ENCODE measurements at regions not wholly inside any gene's neighbourhood (a gene's known extent, or its start where the extent isn't known, plus 50 kb on each side); places are given as distances from the start of the nearest gene placed in this dataset.

DNA sequence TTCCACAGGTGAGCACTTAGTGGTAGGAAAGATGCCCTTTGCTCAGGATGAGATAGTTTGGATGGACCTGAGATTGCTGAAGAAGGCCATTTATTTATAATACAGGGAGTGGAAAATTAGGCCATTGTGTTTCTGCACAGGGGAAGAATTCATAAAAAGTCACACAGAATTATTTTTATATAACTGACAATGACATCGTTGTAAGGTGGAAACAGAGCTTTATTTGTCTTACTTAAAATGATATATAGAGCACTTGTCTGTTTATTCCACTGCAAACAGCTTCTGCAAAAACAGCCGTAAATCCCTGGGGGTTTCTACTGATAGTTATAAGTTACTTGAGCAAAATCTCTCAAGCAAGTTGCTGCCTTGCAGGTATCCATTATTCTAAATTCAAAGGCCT lies 158.1 kb upstream of the ZNF521 start:
- Histone ChIP-seq H3K9me2 (ENCODE audit: insufficient read depth) (peaks cover 13% of the 10 kb centered on the region; the same call in 1 of the 2 replicates), H3K4me3 (no peak overlapping the region), H3K79me2 (replicated peaks; ENCODE audit: insufficient read depth) (no peaks in the 10 kb centered on the region), H3K36me3 (ENCODE audit: insufficient read depth) (no peaks in the 10 kb centered on the region), H4K20me1 (replicated peaks; ENCODE audit: insufficient read depth) (no peaks in the 10 kb centered on the region), H3K4me2 (no peak overlapping the region), H3K27ac (ENCODE audit: low read depth) (no peak overlapping the region), H2AFZ (no peak overlapping the region), H3F3A (replicated peaks; ENCODE audit: low read depth) (no peaks in the 10 kb centered on the region), H3K27me3 (ENCODE audit: insufficient read depth) (no peaks in the 10 kb centered on the region), H3K4me1 (ENCODE audit: insufficient read depth) (no peaks in the 10 kb centered on the region)
- no peak for DNase-seq (ENCODE audit: low spot score)
- Mint-ChIP-seq H3K27me3 (ENCODE audit: insufficient read depth, low read depth, poor library complexity) (no peaks in the 10 kb centered on the region), H3K4me1 (no peaks in the 10 kb centered on the region), H3K4me3 (no peak overlapping the region), H3K9me3 (no peaks in the 10 kb centered on the region), H3K27ac (no peak overlapping the region), H3K36me3 (ENCODE audit: low read depth) (no peaks in the 10 kb centered on the region)
- TF ChIP-seq, protein P1, sequence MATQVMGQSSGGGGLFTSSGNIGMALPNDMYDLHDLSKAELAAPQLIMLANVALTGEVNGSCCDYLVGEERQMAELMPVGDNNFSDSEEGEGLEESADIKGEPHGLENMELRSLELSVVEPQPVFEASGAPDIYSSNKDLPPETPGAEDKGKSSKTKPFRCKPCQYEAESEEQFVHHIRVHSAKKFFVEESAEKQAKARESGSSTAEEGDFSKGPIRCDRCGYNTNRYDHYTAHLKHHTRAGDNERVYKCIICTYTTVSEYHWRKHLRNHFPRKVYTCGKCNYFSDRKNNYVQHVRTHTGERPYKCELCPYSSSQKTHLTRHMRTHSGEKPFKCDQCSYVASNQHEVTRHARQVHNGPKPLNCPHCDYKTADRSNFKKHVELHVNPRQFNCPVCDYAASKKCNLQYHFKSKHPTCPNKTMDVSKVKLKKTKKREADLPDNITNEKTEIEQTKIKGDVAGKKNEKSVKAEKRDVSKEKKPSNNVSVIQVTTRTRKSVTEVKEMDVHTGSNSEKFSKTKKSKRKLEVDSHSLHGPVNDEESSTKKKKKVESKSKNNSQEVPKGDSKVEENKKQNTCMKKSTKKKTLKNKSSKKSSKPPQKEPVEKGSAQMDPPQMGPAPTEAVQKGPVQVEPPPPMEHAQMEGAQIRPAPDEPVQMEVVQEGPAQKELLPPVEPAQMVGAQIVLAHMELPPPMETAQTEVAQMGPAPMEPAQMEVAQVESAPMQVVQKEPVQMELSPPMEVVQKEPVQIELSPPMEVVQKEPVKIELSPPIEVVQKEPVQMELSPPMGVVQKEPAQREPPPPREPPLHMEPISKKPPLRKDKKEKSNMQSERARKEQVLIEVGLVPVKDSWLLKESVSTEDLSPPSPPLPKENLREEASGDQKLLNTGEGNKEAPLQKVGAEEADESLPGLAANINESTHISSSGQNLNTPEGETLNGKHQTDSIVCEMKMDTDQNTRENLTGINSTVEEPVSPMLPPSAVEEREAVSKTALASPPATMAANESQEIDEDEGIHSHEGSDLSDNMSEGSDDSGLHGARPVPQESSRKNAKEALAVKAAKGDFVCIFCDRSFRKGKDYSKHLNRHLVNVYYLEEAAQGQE (IDR thresholded peaks at IDR 0.05; ENCODE audit: unreplicated experiment) = no peak
- TF ChIP-seq ZNF114 (CRISPR knock-in tag; IDR thresholded peaks at IDR 0.05) = no peak
- no peak for TF ChIP-seq EZH2 (IDR thresholded peaks at IDR 0.05; ENCODE audit: low read depth, unreplicated experiment)
- no peak for TF ChIP-seq POLR2AphosphoS5 (IDR thresholded peaks at IDR 0.05; ENCODE audit: low read depth)
- TF ChIP-seq, protein P2, sequence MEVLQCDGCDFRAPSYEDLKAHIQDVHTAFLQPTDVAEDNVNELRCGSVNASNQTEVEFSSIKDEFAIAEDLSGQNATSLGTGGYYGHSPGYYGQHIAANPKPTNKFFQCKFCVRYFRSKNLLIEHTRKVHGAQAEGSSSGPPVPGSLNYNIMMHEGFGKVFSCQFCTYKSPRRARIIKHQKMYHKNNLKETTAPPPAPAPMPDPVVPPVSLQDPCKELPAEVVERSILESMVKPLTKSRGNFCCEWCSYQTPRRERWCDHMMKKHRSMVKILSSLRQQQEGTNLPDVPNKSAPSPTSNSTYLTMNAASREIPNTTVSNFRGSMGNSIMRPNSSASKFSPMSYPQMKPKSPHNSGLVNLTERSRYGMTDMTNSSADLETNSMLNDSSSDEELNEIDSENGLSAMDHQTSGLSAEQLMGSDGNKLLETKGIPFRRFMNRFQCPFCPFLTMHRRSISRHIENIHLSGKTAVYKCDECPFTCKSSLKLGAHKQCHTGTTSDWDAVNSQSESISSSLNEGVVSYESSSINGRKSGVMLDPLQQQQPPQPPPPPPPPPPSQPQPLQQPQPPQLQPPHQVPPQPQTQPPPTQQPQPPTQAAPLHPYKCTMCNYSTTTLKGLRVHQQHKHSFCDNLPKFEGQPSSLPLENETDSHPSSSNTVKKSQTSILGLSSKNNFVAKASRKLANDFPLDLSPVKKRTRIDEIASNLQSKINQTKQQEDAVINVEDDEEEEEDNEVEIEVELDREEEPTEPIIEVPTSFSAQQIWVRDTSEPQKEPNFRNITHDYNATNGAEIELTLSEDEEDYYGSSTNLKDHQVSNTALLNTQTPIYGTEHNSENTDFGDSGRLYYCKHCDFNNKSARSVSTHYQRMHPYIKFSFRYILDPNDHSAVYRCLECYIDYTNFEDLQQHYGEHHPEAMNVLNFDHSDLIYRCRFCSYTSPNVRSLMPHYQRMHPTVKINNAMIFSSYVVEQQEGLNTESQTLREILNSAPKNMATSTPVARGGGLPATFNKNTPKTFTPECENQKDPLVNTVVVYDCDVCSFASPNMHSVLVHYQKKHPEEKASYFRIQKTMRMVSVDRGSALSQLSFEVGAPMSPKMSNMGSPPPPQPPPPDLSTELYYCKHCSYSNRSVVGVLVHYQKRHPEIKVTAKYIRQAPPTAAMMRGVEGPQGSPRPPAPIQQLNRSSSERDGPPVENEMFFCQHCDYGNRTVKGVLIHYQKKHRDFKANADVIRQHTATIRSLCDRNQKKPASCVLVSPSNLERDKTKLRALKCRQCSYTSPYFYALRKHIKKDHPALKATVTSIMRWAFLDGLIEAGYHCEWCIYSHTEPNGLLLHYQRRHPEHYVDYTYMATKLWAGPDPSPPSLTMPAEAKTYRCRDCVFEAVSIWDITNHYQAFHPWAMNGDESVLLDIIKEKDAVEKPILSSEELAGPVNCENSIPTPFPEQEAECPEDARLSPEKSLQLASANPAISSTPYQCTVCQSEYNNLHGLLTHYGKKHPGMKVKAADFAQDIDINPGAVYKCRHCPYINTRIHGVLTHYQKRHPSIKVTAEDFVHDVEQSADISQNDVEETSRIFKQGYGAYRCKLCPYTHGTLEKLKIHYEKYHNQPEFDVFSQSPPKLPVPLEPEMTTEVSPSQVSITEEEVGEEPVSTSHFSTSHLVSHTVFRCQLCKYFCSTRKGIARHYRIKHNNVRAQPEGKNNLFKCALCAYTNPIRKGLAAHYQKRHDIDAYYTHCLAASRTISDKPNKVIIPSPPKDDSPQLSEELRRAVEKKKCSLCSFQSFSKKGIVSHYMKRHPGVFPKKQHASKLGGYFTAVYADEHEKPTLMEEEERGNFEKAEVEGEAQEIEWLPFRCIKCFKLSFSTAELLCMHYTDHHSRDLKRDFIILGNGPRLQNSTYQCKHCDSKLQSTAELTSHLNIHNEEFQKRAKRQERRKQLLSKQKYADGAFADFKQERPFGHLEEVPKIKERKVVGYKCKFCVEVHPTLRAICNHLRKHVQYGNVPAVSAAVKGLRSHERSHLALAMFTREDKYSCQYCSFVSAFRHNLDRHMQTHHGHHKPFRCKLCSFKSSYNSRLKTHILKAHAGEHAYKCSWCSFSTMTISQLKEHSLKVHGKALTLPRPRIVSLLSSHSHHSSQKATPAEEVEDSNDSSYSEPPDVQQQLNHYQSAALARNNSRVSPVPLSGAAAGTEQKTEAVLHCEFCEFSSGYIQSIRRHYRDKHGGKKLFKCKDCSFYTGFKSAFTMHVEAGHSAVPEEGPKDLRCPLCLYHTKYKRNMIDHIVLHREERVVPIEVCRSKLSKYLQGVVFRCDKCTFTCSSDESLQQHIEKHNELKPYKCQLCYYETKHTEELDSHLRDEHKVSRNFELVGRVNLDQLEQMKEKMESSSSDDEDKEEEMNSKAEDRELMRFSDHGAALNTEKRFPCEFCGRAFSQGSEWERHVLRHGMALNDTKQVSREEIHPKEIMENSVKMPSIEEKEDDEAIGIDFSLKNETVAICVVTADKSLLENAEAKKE (CRISPR knock-in tag; IDR thresholded peaks at IDR 0.05) = no peak
- TF ChIP-seq ETS1 (IDR thresholded peaks at IDR 0.05) = no peak
- TF ChIP-seq NANOG (IDR thresholded peaks at IDR 0.05; ENCODE audit: borderline replicate concordance) = no peak
- TF ChIP-seq CREB1 (CRISPR knock-in tag; IDR thresholded peaks at IDR 0.05; ENCODE audit: low read depth) = no peak
- no peak for TF ChIP-seq JUNB (IDR thresholded peaks at IDR 0.05; ENCODE audit: unreplicated experiment)
- TF ChIP-seq EZH2phosphoT487 (IDR thresholded peaks at IDR 0.05; ENCODE audit: unreplicated experiment) = no peak
- TF ChIP-seq ZNF331 (CRISPR knock-in tag; IDR thresholded peaks at IDR 0.05; ENCODE audit: low read depth) = no peak
- TF ChIP-seq STAT1 (IDR thresholded peaks at IDR 0.05; ENCODE audit: unreplicated experiment) = no peak
- no peak for TF ChIP-seq CTCF (conservative IDR thresholded peaks at IDR 0.05; ENCODE audit: low read depth in 2 of 2)
- no peak for ATAC-seq

All from GM23338 (cell line).